Lung (tissue), 11 donors: ENCODE measurements at regions not wholly inside any gene's neighbourhood (a gene's known extent, or its start where the extent isn't known, plus 50 kb on each side); places are given as distances from the start of the nearest gene placed in this dataset.

Experiments
- ATAC-seq: fragments of 200-7000 bp; cut with Tn5 transposase; one replicate; pipeline ENCODE4 v1.9.1; 2020; ENCODE audit warnings: moderate number of reproducible peaks; ENCODE audit not compliant: insufficient read depth, low FRiP score
- DNase-seq, 3 donors: peaks; one replicate each; pipeline ENCODE4 v3.0.0-alpha.2; 2013 to 2017
- H3K27ac ChIP-seq, 2 donors: one replicate each; pipeline ENCODE4 v1.5.1; 2013; ENCODE audit warnings: mild to moderate bottlenecking in 2 of 2, moderate library complexity in 2 of 2, control low read depth in 1 of 2, inconsistent platforms in 1 of 2, low read depth in 1 of 2, low read length in 1 of 2
- H3K27me3 ChIP-seq, 3 donors: one replicate each; pipeline ENCODE4 v1.5.1; 2013; ENCODE audit warnings: low read length in 2 of 3; ENCODE audit not compliant: control insufficient read depth in 3 of 3, insufficient read depth in 3 of 3
- H3K36me3 ChIP-seq, 4 donors: one replicate each; pipeline ENCODE4 v1.5.1; 2013; ENCODE audit warnings: low read length in 4 of 4, mild to moderate bottlenecking in 1 of 4, moderate library complexity in 1 of 4; ENCODE audit not compliant: control insufficient read depth in 4 of 4, insufficient read depth in 4 of 4
- H3K4me1 ChIP-seq, 5 donors: one replicate each; pipeline ENCODE4 v1.5.1; 2013; ENCODE audit warnings: low read length in 5 of 5, mild to moderate bottlenecking in 2 of 5, moderate library complexity in 1 of 5; ENCODE audit not compliant: control insufficient read depth in 5 of 5, insufficient read depth in 5 of 5
- H3K4me3 ChIP-seq: one replicate; pipeline ENCODE4 v1.5.1; 2013; ENCODE audit warnings: mild to moderate bottlenecking, control low read depth, moderate library complexity
- H3K9ac ChIP-seq, 2 donors: one replicate each; pipeline ENCODE4 v1.5.1; 2013; ENCODE audit warnings: low read length in 2 of 2, control low read depth in 1 of 2; ENCODE audit not compliant: insufficient read depth in 1 of 2
- H3K9me3 ChIP-seq, 4 donors: one replicate each; pipeline ENCODE4 v1.5.1; 2013; ENCODE audit warnings: low read length in 3 of 4, mild to moderate bottlenecking in 1 of 4, moderate library complexity in 1 of 4; ENCODE audit not compliant: control insufficient read depth in 4 of 4, insufficient read depth in 3 of 4
- WGBS, 2 donors: extraction: QIAGEN DNeasy Blood & Tissue Kit; methylation state at CpG; one replicate each; pipeline ENCODE4 v1.1.7; 2013; 5-methylcytosine and 5-hydroxymethylcytosine counted together
- TF ChIP-seq, protein P1 (sequence below): IDR thresholded peaks from 2 replicates; pipeline ENCODE4 v1.5.1; 2012; ENCODE audit warnings: mild to moderate bottlenecking; ENCODE audit errors: control extremely low read depth, extremely low read depth
- donor health status: control.
- donor health status: control.
- donor health status: Bipolar disorder and iron deficiency.
- donor health status: healthy.
- donor health status: DM: yes; HTN: yes; CAD: no.

DNA sequence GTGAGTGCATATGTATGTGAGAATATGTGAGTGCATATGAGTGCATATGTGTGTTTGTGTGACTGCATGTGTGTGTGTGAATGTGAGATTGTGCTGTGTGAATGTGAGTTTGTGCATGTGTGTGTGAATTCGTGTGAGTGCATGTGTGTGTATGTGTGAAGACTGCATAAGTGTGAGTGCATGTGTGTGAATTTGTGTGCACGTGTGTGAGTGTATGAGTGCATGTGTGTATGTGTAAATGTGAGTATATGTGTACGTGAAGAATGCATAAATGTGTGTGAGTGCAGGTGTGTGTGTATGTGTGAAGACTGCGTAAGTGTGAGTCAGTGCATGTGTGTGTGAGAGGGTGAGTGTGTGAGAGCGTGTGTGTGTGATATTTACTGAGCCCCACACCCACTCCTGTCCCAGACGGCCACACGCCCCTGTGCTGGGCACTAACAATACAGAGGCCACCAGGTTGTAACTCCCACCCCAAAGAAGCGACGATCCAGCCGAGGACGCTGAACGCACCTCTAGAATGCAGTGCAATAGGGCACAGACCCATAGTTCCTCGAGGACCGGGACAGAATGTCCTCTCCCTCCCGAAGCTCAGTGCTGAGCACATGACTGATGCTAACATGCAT, 97.8 kb downstream of the C16orf95 start:
- Histone ChIP-seq H3K27ac (no peak overlapping the region), H3K9me3 (no peaks in the 10 kb centered on the region), H3K4me1 (peaks cover 0 to 4% (median 0%) of the 10 kb centered on the region in 5 donors), H3K36me3 (no peaks in the 10 kb centered on the region), H3K27me3 (no peaks in the 10 kb centered on the region), H3K9ac (no peak overlapping the region), H3K4me3 (no peak overlapping the region)
- no peak for ATAC-seq
- WGBS, 2 donors: 93 to 97% methylated on average over 15 of the region's 15 CpGs
- DNase-seq: no peak
- TF ChIP-seq, protein P1, sequence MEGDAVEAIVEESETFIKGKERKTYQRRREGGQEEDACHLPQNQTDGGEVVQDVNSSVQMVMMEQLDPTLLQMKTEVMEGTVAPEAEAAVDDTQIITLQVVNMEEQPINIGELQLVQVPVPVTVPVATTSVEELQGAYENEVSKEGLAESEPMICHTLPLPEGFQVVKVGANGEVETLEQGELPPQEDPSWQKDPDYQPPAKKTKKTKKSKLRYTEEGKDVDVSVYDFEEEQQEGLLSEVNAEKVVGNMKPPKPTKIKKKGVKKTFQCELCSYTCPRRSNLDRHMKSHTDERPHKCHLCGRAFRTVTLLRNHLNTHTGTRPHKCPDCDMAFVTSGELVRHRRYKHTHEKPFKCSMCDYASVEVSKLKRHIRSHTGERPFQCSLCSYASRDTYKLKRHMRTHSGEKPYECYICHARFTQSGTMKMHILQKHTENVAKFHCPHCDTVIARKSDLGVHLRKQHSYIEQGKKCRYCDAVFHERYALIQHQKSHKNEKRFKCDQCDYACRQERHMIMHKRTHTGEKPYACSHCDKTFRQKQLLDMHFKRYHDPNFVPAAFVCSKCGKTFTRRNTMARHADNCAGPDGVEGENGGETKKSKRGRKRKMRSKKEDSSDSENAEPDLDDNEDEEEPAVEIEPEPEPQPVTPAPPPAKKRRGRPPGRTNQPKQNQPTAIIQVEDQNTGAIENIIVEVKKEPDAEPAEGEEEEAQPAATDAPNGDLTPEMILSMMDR: no peak

DNA sequence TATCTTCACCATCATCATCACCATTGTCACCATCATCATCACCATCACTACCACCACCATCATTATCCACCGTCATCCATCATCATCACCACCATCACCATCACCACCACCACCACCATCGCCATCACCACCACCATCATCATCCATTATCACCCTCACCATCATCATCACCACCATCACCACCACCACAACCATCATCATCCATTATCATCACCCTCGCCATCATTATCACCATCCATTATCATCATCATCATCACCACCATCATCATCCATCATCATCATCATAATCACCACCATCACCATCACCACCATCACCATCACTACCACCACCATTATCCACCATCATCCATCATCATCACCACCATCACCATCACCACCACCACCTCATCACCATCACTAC, 95.6 kb downstream of the C16orf95 start:
- Histone ChIP-seq H3K27me3 (no peaks in the 10 kb centered on the region), H3K27ac (no peak overlapping the region), H3K36me3 (no peaks in the 10 kb centered on the region), H3K9me3 (no peaks in the 10 kb centered on the region), H3K9ac (no peak overlapping the region), H3K4me3 (no peak overlapping the region), H3K4me1 (peaks cover 0 to 4% (median 0%) of the 10 kb centered on the region in 5 donors)
- ATAC-seq (no peak), DNase-seq (no peak)
- TF ChIP-seq, protein P1: no peak
- WGBS, 2 donors: 67 to 97% methylated on average over 3 of the region's 3 CpGs

DNA sequence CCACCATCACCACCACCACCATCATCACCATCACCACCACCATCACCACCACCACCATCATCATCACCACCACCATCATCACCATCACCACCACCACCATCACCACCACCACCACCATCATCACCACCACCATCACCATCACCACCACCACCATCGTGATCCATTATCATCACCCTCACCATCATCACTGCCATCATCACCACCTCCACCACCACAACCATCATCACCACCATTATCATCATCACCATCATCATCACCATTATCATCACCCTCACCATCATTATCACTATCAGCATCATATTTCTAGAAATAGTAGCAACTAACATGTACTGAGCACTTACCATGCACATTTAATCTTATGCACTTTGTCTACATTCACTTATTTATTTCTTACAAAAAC, 94.9 kb downstream of the C16orf95 start:
- Histone ChIP-seq H3K36me3 (no peaks in the 10 kb centered on the region), H3K27me3 (no peaks in the 10 kb centered on the region), H3K27ac (no peak overlapping the region), H3K9me3 (no peaks in the 10 kb centered on the region), H3K9ac (no peak overlapping the region), H3K4me1 (peaks cover 0 to 7% (median 0%) of the 10 kb centered on the region in 5 donors), H3K4me3 (no peak overlapping the region)
- WGBS, 2 donors: 98 to 100% methylated on average over 1 of the region's 1 CpG
- DNase-seq (no peak), ATAC-seq (no peak)
- TF ChIP-seq, protein P1: no peak
